T1000 (cell line): ENCODE measurements at regions not wholly inside any gene's neighbourhood (a gene's known extent, or its start where the extent isn't known, plus 50 kb on each side); places are given as distances from the start of the nearest gene placed in this dataset.
"Not testable (repeated sequence)": the region's sequence is repeated elsewhere in the genome, so short reads cannot be mapped to it uniquely, and the experiment has no call there.

Experiments
- DNase-seq: peaks from one replicate; lab custom pipeline; 2025; ENCODE audit warnings: mixed read lengths; lab: John Stamatoyannopoulos, UW

- DNase-seq = not testable (repeated sequence)
These were observed 311.2 kb upstream of the SOX4 start for GRCh38 chr6:21282360-21282759.

- DNase-seq = no peak
These were observed 309.4 kb upstream of the SOX4 start for GRCh38 chr6:21284166-21284565.

- DNase-seq = no peak
These were observed 308.8 kb upstream of the SOX4 start for GRCh38 chr6:21284706-21285105.

GRCh38 chr6:21294144-21294543 lies 299.4 kb upstream of the SOX4 start:
- no peak for DNase-seq

GRCh38 chr6:21295506-21296240 lies 297.9 kb upstream of the SOX4 start:
- DNase-seq = no peak

- DNase-seq = no peak
These were observed 295.9 kb upstream of the SOX4 start for GRCh38 chr6:21297665-21298064.

GRCh38 chr6:21299216-21299615 lies 294.3 kb upstream of the SOX4 start:
- no peak for DNase-seq

- no peak for DNase-seq
These were observed 293.1 kb upstream of the SOX4 start for GRCh38 chr6:21300439-21300838.

- no peak for DNase-seq
These were observed 287.6 kb upstream of the SOX4 start for GRCh38 chr6:21305893-21306332.

- no peak for DNase-seq
These were observed 287.0 kb upstream of the SOX4 start for GRCh38 chr6:21306546-21306945.

- DNase-seq = no peak
These were observed 283.7 kb upstream of the SOX4 start for GRCh38 chr6:21309807-21310221.

GRCh38 chr6:21310568-21311140 lies 282.9 kb upstream of the SOX4 start:
- no peak for DNase-seq

- no peak for DNase-seq
These were observed 281.4 kb upstream of the SOX4 start for GRCh38 chr6:21312118-21312517.

- DNase-seq = no peak
These were observed 275.9 kb upstream of the SOX4 start for GRCh38 chr6:21317642-21318041.

GRCh38 chr6:21321076-21321475 lies 272.5 kb upstream of the SOX4 start:
- DNase-seq = no peak

- DNase-seq = no peak
These were observed 272.0 kb upstream of the SOX4 start for GRCh38 chr6:21321531-21321930.

- no peak for DNase-seq
These were observed 270.0 kb upstream of the SOX4 start for GRCh38 chr6:21323577-21323976.

GRCh38 chr6:21325201-21325856 lies 268.2 kb upstream of the SOX4 start:
- DNase-seq = no peak

- no peak for DNase-seq
These were observed 266.0 kb upstream of the SOX4 start for GRCh38 chr6:21327326-21328112.

- DNase-seq = no peak
These were observed 262.3 kb upstream of the SOX4 start for GRCh38 chr6:21331235-21331634.

- no peak for DNase-seq
These were observed 261.5 kb upstream of the SOX4 start for GRCh38 chr6:21332077-21332476.

- DNase-seq = no peak
These were observed 260.9 kb upstream of the SOX4 start for GRCh38 chr6:21332660-21333059.

GRCh38 chr6:21333715-21334114 lies 259.8 kb upstream of the SOX4 start:
- no peak for DNase-seq
